GM10266 (cell line): ENCODE measurements at regions not wholly inside any gene's neighbourhood (a gene's known extent, or its start where the extent isn't known, plus 50 kb on each side); places are given as distances from the start of the nearest gene placed in this dataset.
"Not testable (repeated sequence)": the region's sequence is repeated elsewhere in the genome, so short reads cannot be mapped to it uniquely, and the experiment has no call there.

Source experiments
- DNase-seq: peaks from one replicate; pipeline ENCODE4 v3.0.0; 2012; ENCODE audit errors: extremely low spot score
- TF ChIP-seq, protein P1 (sequence below): IDR thresholded peaks from 2 replicates; pipeline ENCODE4 v1.5.1; 2012; ENCODE audit warnings: mild to moderate bottlenecking, low read depth; ENCODE audit not compliant: control insufficient read depth, insufficient read depth; ENCODE audit errors: missing control alignments

DNA sequence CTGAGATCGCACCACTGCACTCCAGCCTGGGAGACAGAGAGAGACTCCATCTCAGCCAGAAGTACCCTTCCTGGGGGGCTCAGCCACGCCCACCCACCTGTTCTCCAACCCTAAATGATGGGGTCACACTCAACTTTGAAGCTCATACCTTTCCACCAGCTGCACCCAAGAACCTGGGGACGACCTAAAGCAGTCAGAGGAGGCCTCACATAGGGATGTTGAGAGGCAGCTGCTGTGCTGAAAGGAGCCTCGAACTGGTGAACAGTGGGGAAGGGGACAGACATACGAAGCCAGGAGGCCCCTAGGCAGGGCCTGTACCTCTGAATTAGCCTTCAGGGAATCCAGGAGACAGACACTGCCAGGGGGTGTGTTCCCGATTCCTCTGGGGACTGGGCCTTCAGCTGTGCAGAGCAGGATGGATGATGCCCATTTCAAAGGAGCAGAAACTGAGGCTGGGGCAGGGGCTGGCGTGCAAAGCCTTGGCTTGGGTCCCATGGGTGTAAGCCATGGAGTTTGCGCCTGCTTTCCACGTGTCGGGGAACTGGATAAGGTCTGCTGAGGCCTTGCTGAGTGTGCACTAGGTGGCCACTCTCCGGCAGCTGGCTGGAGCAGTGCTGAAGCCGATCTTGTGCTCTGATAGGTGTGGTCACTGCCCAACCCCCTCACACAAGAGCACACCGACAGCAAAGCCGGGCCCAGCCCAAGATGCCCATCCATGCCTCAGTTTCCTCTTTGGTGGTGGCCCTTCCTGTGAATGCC is 130.8 kb downstream of the CPZ start:
- TF ChIP-seq, protein P1, sequence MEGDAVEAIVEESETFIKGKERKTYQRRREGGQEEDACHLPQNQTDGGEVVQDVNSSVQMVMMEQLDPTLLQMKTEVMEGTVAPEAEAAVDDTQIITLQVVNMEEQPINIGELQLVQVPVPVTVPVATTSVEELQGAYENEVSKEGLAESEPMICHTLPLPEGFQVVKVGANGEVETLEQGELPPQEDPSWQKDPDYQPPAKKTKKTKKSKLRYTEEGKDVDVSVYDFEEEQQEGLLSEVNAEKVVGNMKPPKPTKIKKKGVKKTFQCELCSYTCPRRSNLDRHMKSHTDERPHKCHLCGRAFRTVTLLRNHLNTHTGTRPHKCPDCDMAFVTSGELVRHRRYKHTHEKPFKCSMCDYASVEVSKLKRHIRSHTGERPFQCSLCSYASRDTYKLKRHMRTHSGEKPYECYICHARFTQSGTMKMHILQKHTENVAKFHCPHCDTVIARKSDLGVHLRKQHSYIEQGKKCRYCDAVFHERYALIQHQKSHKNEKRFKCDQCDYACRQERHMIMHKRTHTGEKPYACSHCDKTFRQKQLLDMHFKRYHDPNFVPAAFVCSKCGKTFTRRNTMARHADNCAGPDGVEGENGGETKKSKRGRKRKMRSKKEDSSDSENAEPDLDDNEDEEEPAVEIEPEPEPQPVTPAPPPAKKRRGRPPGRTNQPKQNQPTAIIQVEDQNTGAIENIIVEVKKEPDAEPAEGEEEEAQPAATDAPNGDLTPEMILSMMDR = no peak
- DNase-seq = no peak

DNA sequence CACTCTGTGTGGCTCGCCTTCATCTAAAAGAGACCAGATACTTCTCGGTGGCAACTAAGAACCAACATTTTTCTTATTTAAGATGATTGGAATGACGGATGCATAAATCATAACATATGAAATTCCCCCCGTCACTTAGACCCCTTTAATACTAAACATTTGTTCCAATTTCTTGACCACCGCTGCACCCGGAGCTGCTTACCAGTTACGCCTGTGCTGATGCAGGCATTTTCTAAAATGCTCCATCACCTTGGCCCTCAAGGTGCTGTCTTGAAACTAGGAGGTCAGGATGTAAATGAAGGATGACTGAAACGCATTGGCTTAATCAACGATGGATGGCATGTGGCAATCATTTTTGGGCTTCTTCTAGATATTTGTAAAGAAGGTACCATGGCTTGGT is 130.0 kb downstream of the CPZ start:
- TF ChIP-seq, protein P1 = no peak

DNA sequence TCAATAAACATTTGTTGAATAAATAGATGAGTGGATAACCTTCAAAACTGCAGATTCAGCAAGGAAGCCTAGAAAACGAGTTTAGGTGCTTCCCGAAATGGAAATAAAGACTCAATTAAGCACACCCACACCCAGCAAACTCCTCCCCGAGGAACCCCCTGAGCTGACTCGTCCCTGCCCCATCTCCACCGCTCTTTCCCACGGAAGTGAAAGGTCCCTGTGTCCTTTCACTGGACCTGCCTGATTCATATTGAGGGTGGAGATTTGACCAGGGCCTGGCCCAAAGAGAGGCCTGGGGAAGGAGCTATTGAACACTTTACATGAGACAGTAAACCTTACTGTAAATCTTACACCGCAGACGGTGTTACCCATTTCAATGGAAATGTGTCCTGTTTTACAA is 129.1 kb downstream of the CPZ start:
- DNase-seq = no peak
- TF ChIP-seq, protein P1 = no peak

More for the DNA sequence above, 130.0 kb downstream of the CPZ start:
- no peak for DNase-seq

DNA sequence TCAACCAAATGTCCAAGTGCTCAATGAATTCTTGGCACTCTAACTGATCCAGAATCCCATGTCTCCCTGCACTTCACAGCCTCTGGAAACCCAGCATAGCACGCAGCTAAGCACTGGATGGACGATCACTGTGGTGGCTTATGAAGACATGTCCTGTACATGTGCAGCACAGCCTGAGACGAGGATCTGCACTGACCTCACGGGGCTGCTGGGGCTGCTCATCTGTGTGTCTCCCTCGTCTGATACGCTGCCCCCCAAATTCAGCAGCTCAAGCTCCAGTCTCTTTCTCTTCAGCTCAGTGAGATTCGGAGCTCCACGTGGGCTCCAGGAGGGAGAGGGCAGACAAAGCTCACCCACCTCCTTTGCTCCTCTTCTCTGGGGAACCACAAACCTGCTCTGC is 126.9 kb downstream of the CPZ start:
- TF ChIP-seq, protein P1 = no peak
- no peak for DNase-seq

DNA sequence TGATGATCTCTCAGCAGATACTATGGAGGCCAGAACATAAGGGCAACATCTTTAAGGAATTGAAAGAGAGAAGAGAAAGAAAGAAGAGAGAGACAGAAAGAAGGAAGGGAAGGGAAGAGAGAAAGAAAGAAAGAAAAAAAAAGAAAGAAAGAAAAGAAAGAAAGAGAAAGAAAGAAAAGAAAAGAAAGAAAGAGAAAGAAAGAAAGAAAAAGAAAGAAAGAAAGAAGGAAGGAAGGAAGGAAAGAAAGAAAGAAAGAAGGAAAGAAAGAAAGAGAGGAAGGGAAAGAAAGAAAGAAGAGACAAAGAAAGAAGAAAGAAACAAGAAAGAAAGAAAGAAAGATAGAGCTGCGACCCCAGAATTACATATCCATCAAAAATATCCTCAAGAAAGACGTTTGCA is 124.9 kb downstream of the CPZ start:
- DNase-seq = not testable (repeated sequence)

DNA sequence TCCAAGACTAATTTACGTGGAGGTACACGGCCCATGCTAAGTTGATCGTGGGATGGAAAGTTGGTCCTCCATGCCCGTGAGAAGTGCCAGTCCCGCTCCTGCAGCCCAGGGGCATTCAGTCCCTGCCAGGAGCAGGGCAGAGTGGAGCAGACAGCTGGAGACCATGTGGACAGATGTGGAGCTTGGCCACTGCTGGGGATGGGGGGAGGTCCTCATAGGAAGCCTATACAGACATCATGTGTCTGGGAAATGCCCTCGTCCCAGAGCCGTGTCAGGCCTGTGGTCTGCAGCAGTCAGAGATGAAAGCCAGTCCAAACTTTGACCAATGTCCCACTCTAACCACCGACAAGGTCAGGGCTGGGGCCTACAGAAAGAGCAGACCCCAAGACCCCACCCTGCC is 118.4 kb downstream of the CPZ start:
- no peak for DNase-seq
- TF ChIP-seq, protein P1 = no peak

DNA sequence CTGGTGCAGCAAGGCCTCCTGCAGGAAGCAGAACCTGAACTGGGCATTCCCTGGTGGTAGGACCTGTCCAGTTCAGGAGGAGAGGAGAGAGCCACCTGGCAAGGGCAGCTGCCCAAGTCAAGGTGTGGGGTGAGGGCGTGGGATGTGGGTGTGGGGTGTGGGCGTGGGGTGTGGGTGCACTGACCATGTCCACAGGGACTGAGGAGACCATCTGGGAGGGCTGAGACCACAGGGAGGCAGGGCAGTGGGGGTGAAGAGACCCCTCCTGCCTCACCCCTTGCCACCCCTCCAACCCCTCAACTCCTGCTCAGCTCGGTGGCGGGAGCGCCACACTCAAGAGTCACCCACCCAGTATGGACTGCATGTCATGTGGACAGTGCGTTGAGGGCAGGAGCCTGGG is 117.9 kb downstream of the CPZ start:
- DNase-seq = no peak
- TF ChIP-seq, protein P1 = no peak
